ENCODE measurements at regions not wholly inside any gene's neighbourhood (a gene's known extent, or its start where the extent isn't known, plus 50 kb on each side); places are given as distances from the start of the nearest gene placed in this dataset.
A peak's percentile ranks its signal among the peaks of the same experiment; 100 is the strongest.
"Not testable (repeated sequence)": the region's sequence is repeated elsewhere in the genome, so short reads cannot be mapped to it uniquely, and the experiment has no call there.

DNA sequence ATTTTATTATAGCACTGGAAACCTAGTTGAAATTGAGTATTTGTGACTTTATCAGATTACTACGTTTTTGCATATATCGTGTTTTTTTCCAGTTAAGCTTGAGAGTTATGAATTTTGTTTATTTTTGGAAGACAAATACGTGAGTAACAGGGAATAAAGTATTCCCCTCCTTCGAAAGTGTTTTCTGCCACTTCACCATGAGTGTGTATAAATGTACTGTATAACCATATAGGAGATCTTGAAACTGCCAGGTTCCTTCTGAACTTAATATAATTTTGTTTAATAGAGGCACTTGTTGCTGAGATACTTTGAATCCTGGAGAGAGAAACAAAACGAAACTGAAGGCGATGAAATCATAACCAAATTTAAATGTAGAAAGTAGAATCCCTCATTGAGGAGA, 1004.4 kb upstream of the ZEB2 start:
- DNase-seq, result no peak

DNA sequence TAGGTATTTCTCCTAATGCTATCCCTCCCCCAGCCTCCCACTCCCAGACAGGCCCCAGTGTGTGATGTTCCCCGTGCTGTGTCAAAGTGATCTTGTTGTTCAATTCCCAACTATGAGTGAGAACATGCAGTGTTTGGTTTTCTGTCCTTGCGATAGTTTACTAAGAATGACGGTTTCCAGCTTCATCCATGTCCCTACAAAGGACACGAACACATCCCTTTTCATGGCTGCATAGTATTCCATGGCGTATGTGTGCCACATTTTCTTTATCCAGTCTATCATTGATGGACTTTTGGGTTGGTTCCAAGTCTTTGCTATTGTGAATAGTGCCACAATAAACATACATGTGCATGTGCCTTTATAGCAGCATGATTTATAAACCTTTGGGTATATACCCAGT, 999.3 kb upstream of the ZEB2 start:
- DNase-seq, result not testable (repeated sequence)

DNA sequence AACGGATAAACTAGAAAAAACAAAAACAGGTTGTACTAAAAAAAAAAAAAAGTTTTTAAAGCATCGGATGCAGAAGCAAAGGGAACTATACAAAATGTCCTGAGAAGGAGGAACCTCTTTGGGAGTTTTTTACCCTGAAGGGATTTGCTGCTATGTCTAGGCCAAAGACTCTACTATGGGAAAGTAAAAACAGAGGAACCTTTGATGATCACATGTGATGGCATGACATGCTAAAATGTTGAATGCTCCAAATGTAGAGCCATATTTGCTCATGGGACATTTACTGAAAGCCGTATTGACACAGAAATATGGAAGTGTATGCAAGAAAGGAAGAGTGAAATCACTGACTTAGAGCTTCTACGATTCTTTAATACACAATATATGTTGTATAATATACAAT, 992.0 kb upstream of the ZEB2 start:
- DNase-seq, result no peak

DNA sequence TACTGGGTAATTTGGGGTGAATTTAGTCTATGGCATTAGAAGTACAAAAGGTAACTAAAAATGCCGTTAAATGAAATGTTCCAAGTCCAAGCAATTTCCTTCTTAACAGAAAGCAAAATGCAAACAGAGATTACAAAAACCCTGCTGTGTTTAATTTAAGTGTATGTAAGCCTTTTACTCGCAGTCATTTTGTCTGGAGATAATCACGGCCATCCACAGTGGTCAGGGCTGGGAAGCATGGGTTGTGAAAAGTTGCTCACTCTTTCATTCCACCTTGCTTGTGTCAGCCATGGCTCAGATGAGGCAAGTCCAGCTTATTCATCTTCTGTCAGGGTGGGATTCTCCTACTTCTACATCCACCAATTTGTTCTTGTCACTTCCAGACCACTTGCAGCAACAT, 983.6 kb upstream of the ZEB2 start:
- no peak for DNase-seq

DNA sequence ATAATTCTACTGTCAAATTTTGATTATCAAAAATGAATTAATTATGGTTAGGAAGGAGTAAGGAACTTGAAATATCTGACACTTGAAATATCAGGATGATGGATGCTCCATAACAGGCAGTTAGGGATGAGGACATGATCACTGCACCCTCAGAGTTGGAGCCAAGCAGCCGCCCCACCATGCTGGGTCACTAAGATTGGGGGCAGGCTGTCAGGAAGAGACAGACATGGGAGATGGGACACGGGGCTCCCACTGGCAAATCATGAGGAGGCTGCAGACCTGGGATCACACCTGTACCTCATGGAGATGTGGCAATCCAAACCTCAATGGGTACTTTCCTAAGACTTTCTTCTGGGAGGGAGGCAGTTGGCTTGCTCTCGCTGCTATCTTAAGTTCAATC, 982.0 kb upstream of the ZEB2 start:
- DNase-seq, result no peak

DNA sequence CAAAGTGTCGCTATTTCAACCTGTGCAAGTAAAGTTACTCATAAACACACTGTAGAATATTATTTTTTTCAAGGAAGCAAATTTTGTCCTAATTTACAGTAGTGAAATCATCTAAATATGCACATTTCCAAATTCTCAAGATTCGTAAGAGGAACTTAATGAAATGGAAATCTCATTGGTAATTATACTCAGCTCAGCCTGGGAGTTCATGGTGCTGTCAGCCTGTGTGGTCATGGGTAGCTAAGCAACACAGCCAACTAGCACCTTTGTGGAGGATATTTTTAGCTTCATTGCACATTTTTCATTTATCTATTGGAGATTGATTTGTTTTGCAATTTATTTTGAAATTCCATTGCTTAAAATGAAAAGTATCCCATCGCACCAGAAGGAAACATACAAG, 975.7 kb upstream of the ZEB2 start:
- DNase-seq, result no peak

DNA sequence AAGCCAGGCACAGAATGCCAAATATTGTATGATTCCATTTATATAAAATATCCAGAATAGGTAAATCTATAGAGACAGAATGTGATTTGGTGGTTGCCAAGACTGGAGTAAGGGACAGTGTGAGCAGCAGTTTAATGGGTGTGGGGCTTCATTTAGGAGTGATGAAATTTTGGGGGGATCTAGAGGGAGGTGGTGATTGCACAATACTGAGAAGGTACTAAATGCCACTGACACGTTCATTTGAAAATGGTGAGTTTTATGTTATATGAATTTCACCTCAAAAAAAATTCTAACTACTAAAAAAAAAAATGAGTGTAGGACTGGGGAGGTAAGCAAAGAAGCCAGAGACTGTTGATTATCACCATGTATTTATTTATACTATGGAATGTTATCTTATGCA, 974.5 kb upstream of the ZEB2 start:
- no peak for DNase-seq

DNA sequence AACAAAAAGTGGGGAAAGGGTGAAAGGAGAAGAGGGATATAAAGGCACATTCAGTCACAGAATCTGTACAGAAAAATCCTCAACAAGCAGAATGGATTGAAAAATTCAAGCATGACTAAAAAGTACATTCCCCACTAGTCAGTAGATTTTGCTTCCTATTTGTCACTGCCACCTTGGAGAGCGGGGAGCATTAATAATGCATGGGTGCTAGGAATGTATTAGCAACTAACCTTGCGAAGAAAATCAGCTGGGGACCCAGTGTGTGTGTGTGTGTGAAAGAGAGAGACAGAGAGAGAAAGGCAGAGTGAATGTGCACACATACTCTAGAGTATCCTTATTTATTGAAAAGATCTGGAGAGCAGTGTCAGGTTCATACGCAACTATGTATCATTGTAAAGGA, 968.7 kb upstream of the ZEB2 start:
- no peak for DNase-seq

DNA sequence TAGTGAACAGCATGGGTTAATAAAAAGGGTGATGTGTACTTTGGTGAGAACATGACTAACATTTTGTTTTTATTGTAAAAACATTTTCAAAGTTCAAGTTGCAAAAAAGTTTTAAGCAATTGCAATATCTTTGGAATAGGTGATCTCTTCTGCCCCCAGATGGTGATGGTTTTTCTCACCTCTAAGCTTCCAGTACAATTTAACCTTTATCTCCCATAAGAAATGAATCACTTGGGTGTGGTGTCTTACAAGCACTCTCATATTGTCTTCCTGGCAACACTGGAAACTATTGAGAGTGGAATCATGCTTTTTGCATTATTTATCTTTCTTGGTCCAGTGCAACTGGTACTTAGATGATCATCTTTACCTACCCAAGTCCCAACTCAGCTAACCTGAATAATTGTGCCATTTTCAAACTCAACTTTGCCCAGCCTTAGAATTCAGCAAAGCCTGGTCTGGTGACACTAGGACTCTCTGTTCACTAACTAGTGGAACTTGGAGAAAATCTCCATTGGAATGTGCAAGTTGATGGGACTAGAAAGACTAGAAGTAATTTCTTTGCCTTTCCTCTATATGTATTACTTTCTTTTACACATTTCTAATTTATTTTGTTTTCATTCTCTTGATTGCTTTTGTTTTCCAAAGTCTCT, 964.7 kb upstream of the ZEB2 start:
- peak in 1 of 5 experiments; percentile 23 for DNase-seq

DNA sequence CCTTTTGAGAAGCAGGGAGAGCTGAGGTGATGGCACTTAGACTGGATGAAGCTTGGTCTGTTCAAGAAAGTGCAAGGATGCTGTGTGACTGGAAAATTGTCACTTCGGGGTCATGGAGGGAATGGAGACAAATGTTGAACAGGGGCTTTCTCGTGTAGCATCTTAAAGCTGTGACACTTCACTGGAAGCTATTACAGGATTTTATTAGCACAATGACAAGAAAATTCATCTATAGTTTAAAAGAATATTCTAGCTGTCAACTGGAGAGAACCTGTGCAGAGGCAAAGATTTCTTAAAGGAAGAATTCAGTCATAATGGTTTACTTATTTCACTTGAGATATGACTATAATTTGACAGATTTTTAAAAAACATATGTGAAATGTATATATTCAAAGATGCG, 963.9 kb upstream of the ZEB2 start:
- DNase-seq, result no peak

DNA sequence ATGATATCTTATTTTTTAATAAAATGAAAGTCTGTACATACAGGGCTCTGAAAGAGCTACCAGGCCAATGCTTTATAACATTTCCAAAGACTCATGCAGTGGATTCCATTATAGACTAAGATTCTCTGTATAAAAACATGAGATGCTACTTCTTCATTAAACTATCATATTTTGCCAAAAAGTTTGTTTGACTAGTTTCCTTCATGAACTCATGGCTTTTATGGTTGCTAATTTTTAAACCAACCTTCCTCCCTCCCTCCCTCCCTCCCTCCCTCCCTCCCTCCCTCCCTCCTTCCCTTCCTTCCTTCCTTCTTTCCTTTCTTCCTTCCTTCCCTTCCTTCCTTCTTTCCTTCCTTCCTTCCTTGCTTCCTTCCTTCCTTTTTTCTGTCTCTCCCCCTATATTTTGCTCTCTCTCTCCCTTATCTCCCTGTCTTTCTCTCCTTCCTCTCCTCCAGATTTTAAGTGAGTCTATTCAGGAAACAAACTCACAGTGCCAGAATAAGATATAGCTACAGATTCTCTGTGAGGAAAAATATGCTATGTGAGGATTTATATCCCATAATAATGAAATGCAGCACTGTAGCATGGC, 961.5 kb upstream of the ZEB2 start:
- no peak for DNase-seq

DNA sequence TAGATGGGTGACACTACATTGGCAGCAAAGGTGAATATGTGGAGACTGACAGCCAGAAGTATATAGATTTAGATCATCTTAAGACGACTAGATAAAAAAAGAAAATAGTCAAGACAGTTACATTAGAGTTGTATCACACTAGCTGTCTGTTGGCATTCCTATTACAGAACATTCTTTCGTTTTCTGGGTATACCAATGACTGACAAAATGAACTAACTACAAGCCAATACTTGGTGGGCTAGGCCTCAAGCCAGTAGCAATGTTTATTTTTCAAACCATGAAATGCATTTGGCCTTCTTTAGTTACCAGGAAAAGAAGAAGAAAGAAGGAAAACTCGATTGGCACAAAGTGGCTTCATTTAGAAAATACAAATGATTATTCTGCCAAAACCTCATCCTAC, 944.9 kb upstream of the ZEB2 start:
- DNase-seq, result no peak

DNA sequence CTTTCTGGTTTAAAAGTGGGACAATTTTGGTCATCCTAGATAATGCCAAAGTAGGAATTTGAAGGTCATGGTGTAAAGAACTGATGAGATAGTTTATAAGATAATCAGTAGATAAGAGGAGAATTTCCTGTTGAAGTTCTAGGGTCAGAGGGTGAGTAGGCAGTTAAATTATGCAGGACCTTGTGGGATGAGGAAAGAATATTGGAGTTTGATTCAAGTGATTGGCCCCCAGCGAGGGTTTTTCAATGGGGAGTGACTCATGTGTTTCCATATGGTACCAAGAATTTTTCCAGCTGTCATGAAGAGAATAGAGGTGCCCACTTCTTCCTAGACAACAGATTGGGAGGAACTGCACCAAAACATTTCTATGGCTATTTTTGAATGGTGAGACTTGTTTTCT, 940.2 kb upstream of the ZEB2 start:
- no peak for DNase-seq

DNA sequence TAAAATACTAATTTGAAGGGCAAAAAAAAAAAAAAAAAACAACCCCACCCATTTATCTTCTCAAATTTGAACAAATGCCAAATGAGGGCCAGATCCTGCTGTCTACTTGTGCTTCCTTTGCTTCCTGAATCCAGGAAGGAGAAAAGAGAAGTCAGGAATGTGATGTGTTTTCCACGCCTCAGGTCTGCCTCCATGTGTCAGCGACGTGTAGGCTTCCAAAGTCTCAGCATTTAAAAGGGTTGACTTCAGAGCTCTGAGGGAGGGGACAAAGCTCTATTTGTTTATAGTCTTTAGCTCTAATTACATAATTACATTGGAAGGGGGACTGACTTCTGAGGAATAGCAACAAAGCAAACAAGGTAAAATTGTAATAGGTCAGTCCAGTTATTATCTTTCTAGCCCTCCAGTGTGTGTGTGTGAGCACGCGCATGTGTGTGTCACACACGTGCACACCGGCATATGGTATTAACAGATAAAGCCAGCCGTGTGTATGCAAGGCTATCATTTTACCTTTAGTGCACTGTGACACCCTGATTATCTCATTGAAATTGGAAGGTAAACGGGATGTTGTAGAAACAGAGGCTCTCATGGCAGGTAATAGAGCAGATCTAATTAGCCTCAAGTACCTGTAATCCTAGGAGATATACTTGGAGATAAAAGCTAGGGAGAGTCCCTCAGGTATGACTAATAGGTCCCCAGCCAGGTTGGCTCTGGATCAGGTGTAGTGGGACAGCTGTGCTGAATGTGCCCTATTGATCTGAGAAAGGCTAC, 911.4 kb upstream of the ZEB2 start:
- no peak for DNase-seq

DNA sequence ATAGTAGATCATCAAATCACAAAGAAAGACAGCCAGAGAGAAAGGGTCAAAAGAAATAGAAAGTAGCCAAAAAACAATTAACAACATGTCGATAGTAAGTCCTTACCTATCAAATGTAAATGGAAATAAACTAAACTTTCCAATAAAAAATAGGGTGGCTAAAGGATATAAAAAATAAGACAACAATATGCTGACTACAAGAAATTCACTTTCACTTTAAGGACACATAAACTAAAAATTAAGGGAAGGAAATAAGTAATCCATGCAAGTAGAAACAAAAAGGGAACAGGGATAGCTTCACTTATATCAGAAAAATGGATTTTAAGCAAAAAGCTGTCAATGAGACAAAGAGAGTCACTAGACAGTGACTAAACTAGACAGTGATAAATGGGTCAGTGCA, 903.9 kb upstream of the ZEB2 start:
- no peak for DNase-seq

DNA sequence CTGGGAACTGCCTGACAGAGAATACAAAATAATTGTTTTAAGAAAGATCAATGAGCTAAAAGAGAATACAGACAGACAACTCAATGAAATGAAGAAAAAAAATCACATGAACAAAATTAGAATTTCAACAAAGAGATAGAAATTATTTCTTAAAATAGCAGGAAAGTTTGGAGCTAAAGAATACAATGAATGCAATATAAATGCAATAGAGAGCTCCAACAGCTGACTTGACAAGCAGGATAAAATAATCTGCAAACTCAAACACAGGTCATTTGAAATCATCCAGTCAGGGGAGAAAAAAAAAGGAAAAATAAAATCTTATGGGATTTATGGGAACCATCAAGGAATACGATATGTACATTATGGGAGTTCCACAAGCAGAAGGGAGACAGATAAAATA, 902.7 kb upstream of the ZEB2 start:
- no peak for DNase-seq

DNA sequence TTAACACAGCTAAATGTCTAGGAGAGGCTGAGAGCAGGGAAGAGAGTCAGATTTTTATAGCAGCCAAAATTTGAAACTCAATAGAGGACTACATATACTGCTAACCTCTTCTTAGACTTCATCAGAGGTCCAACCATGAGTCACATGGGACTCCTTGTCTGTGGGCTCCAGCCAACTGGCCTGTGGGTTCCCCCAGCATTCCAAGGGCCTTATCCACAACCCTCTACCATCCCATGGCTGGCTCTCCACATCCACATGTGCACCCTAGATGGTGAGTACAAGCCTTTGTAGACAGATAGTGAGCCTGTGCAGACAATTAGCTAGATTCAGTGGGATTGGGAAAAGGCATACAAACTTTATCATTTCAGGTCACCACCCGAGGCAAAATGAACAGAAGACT, 901.9 kb upstream of the ZEB2 start:
- no peak for DNase-seq

DNA sequence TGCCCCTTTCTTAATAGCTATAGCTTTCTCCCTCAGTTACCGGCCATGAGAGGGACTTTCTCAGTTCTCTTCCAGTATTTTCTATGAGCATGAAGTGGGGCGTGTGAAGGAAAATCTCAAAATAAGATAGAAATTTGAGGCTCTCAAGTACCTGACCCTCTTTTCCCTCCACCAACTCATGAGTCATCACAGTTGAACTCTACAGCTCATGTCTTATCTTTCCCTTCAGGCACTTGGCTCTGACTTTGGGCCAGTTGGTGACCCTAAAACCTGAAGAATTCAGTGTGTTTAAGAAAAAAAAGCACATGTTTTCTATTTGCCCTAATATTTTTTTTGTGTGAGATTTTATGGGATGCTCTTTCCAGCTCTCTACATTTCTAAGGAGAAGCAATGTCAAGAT, 896.7 kb upstream of the ZEB2 start:
- no peak for DNase-seq

DNA sequence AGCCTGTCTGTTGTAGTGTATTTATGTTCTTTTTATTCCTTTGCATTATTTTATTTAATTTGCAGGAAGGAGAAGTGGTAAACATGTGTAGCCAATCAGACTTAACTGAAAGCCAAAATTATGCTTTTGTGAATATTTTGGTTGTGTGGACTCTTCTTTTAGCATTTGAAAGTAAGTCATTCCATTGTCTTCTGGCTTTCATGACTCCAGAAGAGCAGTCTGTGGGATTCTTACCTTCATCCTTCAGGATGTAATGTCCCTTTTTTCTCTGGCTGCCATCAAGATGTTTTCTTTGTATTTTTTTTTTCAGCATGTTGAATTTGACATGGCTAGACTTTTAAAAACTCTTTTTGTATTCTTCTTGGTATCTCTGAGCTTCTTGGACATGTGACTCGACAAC, 895.2 kb upstream of the ZEB2 start:
- DNase-seq, result no peak

DNA sequence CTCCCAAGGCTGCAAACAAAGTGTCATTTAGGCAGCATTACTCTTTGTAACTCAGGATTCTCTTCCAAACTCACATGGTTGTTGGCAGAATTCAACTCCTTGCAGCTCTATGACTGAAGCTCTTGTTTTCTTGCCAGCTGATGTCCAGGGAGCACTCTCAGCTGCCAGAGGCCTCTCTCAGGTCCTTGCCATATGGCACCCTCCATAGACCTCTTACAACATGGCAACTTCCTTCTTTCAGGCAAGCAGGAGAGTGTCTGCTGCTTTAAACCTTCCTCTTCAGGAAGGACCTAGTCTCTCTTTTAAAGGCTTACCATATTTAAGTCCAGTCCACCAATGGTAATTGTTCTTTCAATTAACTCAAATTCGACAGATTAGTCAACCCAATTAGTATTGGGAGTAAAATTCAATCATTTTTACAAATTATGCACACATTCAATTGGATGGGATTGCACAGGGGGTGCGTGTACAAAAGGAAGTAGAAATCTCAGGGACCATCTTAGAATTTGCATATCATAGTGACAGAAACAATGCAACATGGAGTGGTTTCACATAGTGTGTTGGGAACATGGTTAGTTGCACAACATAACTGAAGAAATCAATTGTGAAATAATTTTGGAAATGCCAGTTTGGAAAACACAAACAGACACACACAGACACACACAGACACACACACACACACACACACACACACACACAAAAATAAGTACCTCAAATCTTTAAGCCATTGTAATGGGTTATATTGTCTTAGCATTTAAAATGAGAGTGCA, 893.5 kb upstream of the ZEB2 start:
- DNase-seq, result no peak

DNA sequence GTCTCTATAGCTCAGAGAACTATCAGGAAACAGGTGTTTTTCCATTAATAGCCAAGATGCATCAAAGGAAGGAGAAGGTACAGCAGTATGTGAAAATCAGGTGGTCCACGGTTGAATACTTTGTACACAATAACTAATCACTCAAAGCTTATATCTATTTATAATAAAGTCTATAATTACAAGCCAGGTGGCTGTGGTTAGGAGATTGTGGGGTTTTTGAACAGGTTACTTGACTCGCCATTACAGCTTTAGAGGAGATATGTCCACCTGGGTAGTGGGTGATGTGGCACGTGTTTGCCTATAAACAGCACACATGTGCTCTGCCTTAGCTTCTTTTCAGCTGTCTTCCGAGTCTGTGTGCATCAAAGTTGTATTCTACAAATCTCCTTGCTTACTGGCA, 892.2 kb upstream of the ZEB2 start:
- DNase-seq, result peak in 1 of 5 experiments; percentile 29

DNA sequence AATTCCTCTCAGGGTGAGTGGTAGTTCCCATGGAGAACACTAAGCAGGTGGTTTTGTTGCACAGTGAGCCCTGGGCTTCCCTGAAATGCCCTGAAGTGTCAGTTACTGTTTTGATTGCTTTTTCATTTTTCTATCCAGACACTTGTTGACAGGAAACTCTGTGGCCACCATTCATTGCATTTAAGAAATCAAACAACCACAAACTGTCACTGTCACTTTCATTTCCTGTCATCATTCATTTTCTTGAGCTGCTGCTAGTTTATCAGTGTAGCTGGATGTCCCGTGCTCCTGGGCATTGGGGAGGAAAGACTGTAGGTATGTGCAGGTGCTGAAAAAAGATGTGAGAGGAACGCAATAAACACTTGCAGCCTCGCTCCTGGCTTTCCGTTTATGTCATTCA, 891.6 kb upstream of the ZEB2 start:
- DNase-seq, result peak in 2 of 5 experiments; percentile 8 to 95

DNA sequence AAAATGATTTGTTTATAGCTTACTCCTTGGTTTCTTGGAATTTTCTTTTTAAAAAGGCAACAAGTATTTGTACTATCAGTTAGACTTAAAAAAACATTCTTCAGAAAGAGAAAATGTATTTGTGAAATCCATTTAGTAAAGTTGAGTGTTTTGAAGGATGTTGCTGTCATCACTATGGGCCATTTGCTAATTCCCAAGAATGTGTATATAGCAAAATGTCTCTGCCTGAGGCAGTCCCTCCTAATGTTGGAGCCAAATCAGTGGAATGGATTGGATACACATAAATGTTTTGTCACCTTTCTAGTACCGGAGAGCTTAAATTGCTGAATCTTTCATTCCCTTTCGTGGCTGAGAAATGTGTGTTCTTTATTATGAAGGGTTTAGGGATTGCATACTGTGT, 890.2 kb upstream of the ZEB2 start:
- no peak for DNase-seq

DNA sequence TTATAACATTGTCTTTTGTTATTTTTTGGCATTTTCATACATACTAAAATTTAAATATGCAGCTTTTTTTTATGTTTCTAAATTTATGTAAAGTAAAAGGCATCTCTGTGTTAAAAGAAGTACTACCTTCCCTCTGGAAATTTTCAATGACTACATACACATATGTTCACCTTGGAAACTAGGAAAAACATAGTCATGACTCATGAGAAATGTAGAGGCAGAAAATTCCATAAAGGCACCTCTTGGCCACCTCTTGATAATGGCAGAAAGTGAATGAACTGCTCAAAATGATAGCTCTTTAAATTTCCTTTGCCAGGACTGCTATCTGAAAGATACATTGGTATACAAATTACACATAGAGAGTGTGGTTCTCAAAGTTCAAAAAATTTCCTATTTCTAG, 889.1 kb upstream of the ZEB2 start:
- DNase-seq, result no peak

Data from T-helper 2 cell (primary cell).